H1 (cell line): ENCODE measurements at regions not wholly inside any gene's neighbourhood (a gene's known extent, or its start where the extent isn't known, plus 50 kb on each side); places are given as distances from the start of the nearest gene placed in this dataset.

Experiments used
- CTCF ChIA-PET: fragments of 300-600 bp; sonication (Branson Sonifier 250); formaldehyde crosslinking; loops from one replicate; lab custom pipeline; 2021; ENCODE audit not compliant: partially characterized antibody; lab: Charles Lee
- POLR2A ChIA-PET: fragments of 300-600 bp; sonication (Branson Sonifier 250); formaldehyde crosslinking; loops from one replicate; lab custom pipeline; 2021; ENCODE audit warnings: inconsistent platforms; ENCODE audit not compliant: partially characterized antibody; lab: Charles Lee
- DNase-seq, 2 experiments: peaks; one replicate each; pipeline versions ENCODE4 v3.0.0 to v3.0.0-alpha.2; 2010 to 2022; ENCODE audit warnings: low spot score in 2 of 2, low read depth in 1 of 2, mixed read lengths in 1 of 2
- FAIRE-seq: peaks from 2 replicates; lab custom pipeline; 2011; peaks lifted over from hg19 to GRCh38; lab: Jason Lieb, UNC
- H2AFZ ChIP-seq: 2 replicates; pipeline ENCODE4 v1.8.1; 2012; ENCODE audit warnings: low read length, inconsistent platforms
- H2AK5ac ChIP-seq: 2 replicates; pipeline ENCODE4 v1.6.1; 2013; ENCODE audit warnings: low read depth, low read length
- H2BK120ac ChIP-seq: replicated peaks from 2 replicates; pipeline ENCODE3; 2013; ENCODE audit warnings: low read depth, low read length, inconsistent platforms
- H2BK12ac ChIP-seq: 2 replicates; pipeline ENCODE4 v1.6.1; 2013; ENCODE audit warnings: low read depth, low read length
- H2BK15ac ChIP-seq: 2 replicates; pipeline ENCODE4 v1.6.1; 2013; ENCODE audit warnings: low read length
- H2BK20ac ChIP-seq: 2 replicates; pipeline ENCODE4 v1.6.1; 2013; ENCODE audit warnings: low read length
- H2BK5ac ChIP-seq: 2 replicates; pipeline ENCODE4 v1.6.1; 2013; ENCODE audit warnings: low read depth, low read length
- H3K14ac ChIP-seq: 2 replicates; pipeline ENCODE4 v1.6.1; 2013; ENCODE audit warnings: inconsistent platforms; ENCODE audit not compliant: insufficient read length
- H3K18ac ChIP-seq: 2 replicates; pipeline ENCODE4 v1.6.1; 2013; ENCODE audit warnings: low read length; ENCODE audit errors: extremely low read depth
- H3K23ac ChIP-seq: 2 replicates; pipeline ENCODE4 v1.6.1; 2013; ENCODE audit warnings: inconsistent platforms; ENCODE audit not compliant: insufficient read length
- H3K23me2 ChIP-seq: 2 replicates; pipeline ENCODE4 v1.6.1; 2013; ENCODE audit warnings: low read depth, low read length
- H3K27ac ChIP-seq: 2 replicates; pipeline ENCODE4 v1.6.1; 2011; ENCODE audit warnings: low read depth, low read length, inconsistent platforms
- H3K27me3 ChIP-seq, 4 experiments: replicated peaks in 1 of 4; 1 replicate in 1 of 4; 2 replicates in 3 of 4; pipeline versions ENCODE4 v1.6.1 to v1.8.1; 2011 to 2013; ENCODE audit warnings: low read length in 3 of 4, mild to moderate bottlenecking in 3 of 4, inconsistent platforms in 2 of 4, mixed read lengths in 2 of 4, moderate library complexity in 1 of 4; ENCODE audit not compliant: control insufficient read depth in 3 of 4, insufficient read depth in 3 of 4; ENCODE audit errors: extremely low read depth in 1 of 4
- H3K36me3 ChIP-seq, 4 experiments: 2 replicates each; pipeline versions ENCODE4 v1.6.1 to v1.8.1; 2011 to 2013; ENCODE audit warnings: mild to moderate bottlenecking in 4 of 4, low read length in 3 of 4, moderate library complexity in 2 of 4, control low read depth in 1 of 4, inconsistent platforms in 1 of 4; ENCODE audit not compliant: insufficient read depth in 4 of 4, control insufficient read depth in 2 of 4
- H3K4ac ChIP-seq: replicated peaks from 2 replicates; pipeline ENCODE3; 2013; ENCODE audit warnings: low read length, low read depth, mixed read lengths, inconsistent platforms; ENCODE audit not compliant: insufficient read length
- H3K4me1 ChIP-seq, 4 experiments: replicated peaks in 1 of 4; 1 replicate in 1 of 4; 2 replicates in 3 of 4; pipeline versions ENCODE4 v1.6.1 to v1.8.1; 2011 to 2013; ENCODE audit warnings: low read length in 3 of 4, inconsistent platforms in 2 of 4, mixed read lengths in 1 of 4; ENCODE audit not compliant: insufficient read depth in 4 of 4, control insufficient read depth in 3 of 4
- H3K4me2 ChIP-seq, 2 experiments: 2 replicates each; pipeline versions ENCODE4 v1.6.1 to v1.8.1; 2011 to 2013; ENCODE audit warnings: low read depth in 2 of 2, low read length in 2 of 2, control low read depth in 1 of 2, inconsistent platforms in 1 of 2, mild to moderate bottlenecking in 1 of 2; ENCODE audit not compliant: insufficient read depth in 1 of 2
- H3K4me3 ChIP-seq, 4 experiments: fragments of 200-600, 300-600 bp in 1 of 4; sonication (generic), shearing (Covaris generic), sonication (Bioruptor Twin) in 1 of 4; 2 replicates each; pipeline versions ENCODE4 v1.5.1 to v1.8.1; 2011 to 2016; ENCODE audit warnings: low read length in 4 of 4, low read depth in 3 of 4, control low read depth in 2 of 4, inconsistent platforms in 2 of 4, mild to moderate bottlenecking in 2 of 4, mixed read lengths in 1 of 4, moderate library complexity in 1 of 4; ENCODE audit not compliant: insufficient read depth in 2 of 4; ENCODE audit errors: extremely low read depth in 1 of 4
- H3K56ac ChIP-seq: replicated peaks from 2 replicates; pipeline ENCODE3; 2013; ENCODE audit warnings: low read depth, mild to moderate bottlenecking, mixed read lengths, low read length, inconsistent platforms; ENCODE audit not compliant: insufficient read length
- H3K79me1 ChIP-seq: 2 replicates; pipeline ENCODE4 v1.6.1; 2013; ENCODE audit warnings: low read depth, low read length, control low read depth
- H3K79me2 ChIP-seq, 2 experiments: 2 replicates each; pipeline versions ENCODE4 v1.6.1 to v1.8.1; 2012 to 2013; ENCODE audit warnings: low read length in 2 of 2, mild to moderate bottlenecking in 2 of 2, inconsistent platforms in 1 of 2; ENCODE audit not compliant: insufficient read depth in 2 of 2, control insufficient read depth in 1 of 2
- H3K9ac ChIP-seq, 4 experiments: replicated peaks in 1 of 4; 1 replicate in 1 of 4; 2 replicates in 3 of 4; pipeline versions ENCODE4 v1.6.1 to v1.8.1; 2011 to 2013; ENCODE audit warnings: low read depth in 3 of 4, low read length in 3 of 4, control low read depth in 2 of 4, mild to moderate bottlenecking in 2 of 4, moderate library complexity in 2 of 4, inconsistent platforms in 1 of 4; ENCODE audit errors: extremely low read depth in 1 of 4
- H3K9me3 ChIP-seq, 2 experiments: 2 replicates each; pipeline versions ENCODE4 v1.6.1 to v1.8.1; 2012 to 2013; ENCODE audit warnings: mild to moderate bottlenecking in 2 of 2, moderate library complexity in 2 of 2, control low read depth in 1 of 2, inconsistent platforms in 1 of 2, low read depth in 1 of 2, low read length in 1 of 2, mixed read lengths in 1 of 2; ENCODE audit not compliant: insufficient read depth in 2 of 2
- H4K20me1 ChIP-seq, 2 experiments: replicated peaks in 1 of 2; 2 replicates each; pipeline versions ENCODE3 to v1.8.1; 2011 to 2013; ENCODE audit warnings: inconsistent platforms in 2 of 2, low read length in 2 of 2, mild to moderate bottlenecking in 1 of 2; ENCODE audit not compliant: insufficient read depth in 2 of 2, control insufficient read depth in 1 of 2
- H4K5ac ChIP-seq: 2 replicates; pipeline ENCODE4 v1.6.1; 2013; ENCODE audit warnings: low read length, low read depth, mixed read lengths, inconsistent platforms; ENCODE audit not compliant: insufficient read length
- H4K8ac ChIP-seq: 2 replicates; pipeline ENCODE4 v1.8.0; 2013; ENCODE audit warnings: mild to moderate bottlenecking, moderate library complexity, low read length, inconsistent platforms; ENCODE audit not compliant: insufficient read depth; ENCODE audit errors: extremely low read depth
- H4K91ac ChIP-seq: replicated peaks from 2 replicates; pipeline ENCODE3; 2013; ENCODE audit warnings: low read length, mixed read lengths, inconsistent platforms; ENCODE audit not compliant: insufficient read length
- BCL11A ChIP-seq, 2 experiments: IDR thresholded peaks; one replicate each; pipeline ENCODE4 v1.6.1; 2011; ENCODE audit warnings: low read depth in 2 of 2, low read length in 2 of 2, mild to moderate bottlenecking in 2 of 2
- KDM1A ChIP-seq: fragments of 200-600, 300-600 bp; sonication (generic); IDR thresholded peaks from 2 replicates; pipeline ENCODE4 v1.7.1; 2016; ENCODE audit warnings: mild to moderate bottlenecking, low read length, borderline replicate concordance
- MAFK ChIP-seq: IDR thresholded peaks from 2 replicates; pipeline ENCODE4 v1.6.1; 2012; ENCODE audit warnings: low read depth, mild to moderate bottlenecking, improper control_type of control experiment, low read length
- POLR2A ChIP-seq, 2 experiments: IDR thresholded peaks; 1 replicate in 1 of 2; 2 replicates in 1 of 2; pipeline ENCODE4 v1.6.1; 2011; ENCODE audit warnings: low read depth in 2 of 2, low read length in 2 of 2, mild to moderate bottlenecking in 2 of 2; ENCODE audit errors: control extremely low read depth in 1 of 2
- POLR2AphosphoS5 ChIP-seq: IDR thresholded peaks from 2 replicates; pipeline ENCODE4 v1.6.1; 2011; ENCODE audit warnings: low read depth, low read length
- TAF7 ChIP-seq: optimal IDR thresholded peaks from 2 replicates; pipeline ENCODE3; 2011; ENCODE audit warnings: low read depth, mild to moderate bottlenecking, inconsistent platforms, low read length, moderate library complexity, borderline replicate concordance
- TEAD4 ChIP-seq: IDR thresholded peaks from 2 replicates; pipeline ENCODE4 v1.6.1; 2012; ENCODE audit warnings: low read depth, low read length, inconsistent platforms, mixed read lengths
- WGBS, 2 experiments: shearing (Covaris generic) in 1 of 2; methylation state at CpG; one replicate each; pipeline versions ENCODE4 v1.1.6 to v1.1.7; 2013 to 2015; ENCODE audit warnings: low lambda C conversion rate in 2 of 2, mixed read lengths in 2 of 2, inconsistent platforms in 1 of 2, low coverage in 1 of 2, missing lambda C conversion rate in 1 of 2; ENCODE audit not compliant: insufficient replicate concordance in 2 of 2, insufficient coverage in 1 of 2, insufficient read length in 1 of 2; ENCODE audit errors: extremely low coverage in 1 of 2, missing lambda C conversion rate in 1 of 2; 5-methylcytosine and 5-hydroxymethylcytosine counted together
- TF ChIP-seq, protein P1 (sequence below): IDR thresholded peaks from 2 replicates; pipeline ENCODE4 v1.6.1; 2011; ENCODE audit warnings: low read depth, mild to moderate bottlenecking, low read length; ENCODE audit not compliant: insufficient read depth

DNA sequence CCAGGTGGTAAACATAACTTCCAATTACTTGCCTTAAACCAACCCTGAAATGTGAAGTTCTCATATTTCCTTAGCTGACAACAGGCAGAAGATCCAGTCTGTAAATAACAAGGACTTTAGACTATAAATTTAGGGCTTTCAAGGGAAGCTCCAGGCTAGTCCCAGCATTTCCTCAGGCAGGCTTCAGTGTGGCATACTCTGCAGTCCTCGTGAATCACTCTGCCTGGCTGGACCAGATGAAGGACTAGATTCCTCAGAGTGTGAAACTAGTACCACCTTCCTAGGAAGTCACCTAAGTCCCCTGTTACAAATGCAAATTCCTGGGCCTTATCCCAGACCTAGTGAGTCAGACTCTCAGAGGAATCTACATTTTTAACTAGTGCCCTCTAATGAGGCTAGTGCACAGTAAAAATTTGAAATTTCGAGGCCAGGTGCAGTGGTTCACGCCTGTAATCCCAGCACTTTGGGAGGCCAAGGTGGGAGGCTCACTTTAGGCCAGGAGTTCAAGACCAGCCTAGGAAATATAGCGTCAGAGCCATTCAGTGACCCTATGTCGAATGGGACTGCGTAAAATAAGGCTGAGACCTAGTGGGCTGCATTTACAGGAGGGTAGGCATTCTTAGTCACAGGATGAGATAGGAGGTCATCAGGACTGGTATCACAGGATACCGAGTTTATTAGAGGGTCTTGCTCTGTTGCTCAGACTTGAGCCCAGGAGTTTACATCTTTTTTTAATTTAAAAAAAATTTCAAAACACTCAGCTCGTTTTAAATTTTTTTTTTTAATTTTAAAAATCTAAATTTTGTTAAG, 279.6 kb upstream of the JARID2 start:
- Histone ChIP-seq H3K56ac (no peak overlapping the region), H3K36me3 (no peaks in the 10 kb centered on the region), H3K9ac (no peak overlapping the region), H3K23me2 (0 out of 2 replicates have a peak, but pooled peaks cover 3% of the 10 kb centered on the region), H3K9me3 (0 out of 4 replicates have a peak, but pooled peaks cover 0 to 2% of the 10 kb centered on the region in 2 experiments), H2AK5ac (peak overlapping the region; percentile 10; the same call in 1 of the 2 replicates), H2AFZ (no peak overlapping the region), H2BK120ac (no peak overlapping the region), H4K8ac (no peak overlapping the region), H3K27me3 (no peaks in the 10 kb centered on the region), H4K20me1 (peaks cover 0 to 1% of the 10 kb centered on the region in 2 experiments), H3K4me3 (no peak overlapping the region), H3K4me1 (peaks cover 5 to 16% (median 11%) of the 10 kb centered on the region in 4 experiments; a peak in 5 of 7 replicates), H3K4ac (no peak overlapping the region), H2BK15ac (no peak overlapping the region), H4K5ac (no peak overlapping the region), H2BK12ac (no peak overlapping the region), H3K23ac (no peak overlapping the region), H4K91ac (no peak overlapping the region), H2BK20ac (no peak overlapping the region), H2BK5ac (peak overlapping the region; percentile 84), H3K79me2 (peaks cover 8 to 24% of the 10 kb centered on the region in 2 experiments; a peak in 2 of 4 replicates), H3K18ac (peak overlapping the region; percentile 63), H3K27ac (no peak overlapping the region), H3K14ac (no peak overlapping the region), H3K79me1 (no peaks in the 10 kb centered on the region; the same call in 1 of the 2 replicates), H3K4me2 (peak overlapping the region in 1 of 2 experiments; percentile 32; a peak in 2 of 4 replicates)
- peak in 1 of 2 experiments; percentile 21 for DNase-seq
- WGBS, 2 experiments, result 80% methylated on average over 8 of the region's 8 CpGs; no CpG with 5 or more reads in 1 of the 2 experiments
- TF ChIP-seq, protein P1, sequence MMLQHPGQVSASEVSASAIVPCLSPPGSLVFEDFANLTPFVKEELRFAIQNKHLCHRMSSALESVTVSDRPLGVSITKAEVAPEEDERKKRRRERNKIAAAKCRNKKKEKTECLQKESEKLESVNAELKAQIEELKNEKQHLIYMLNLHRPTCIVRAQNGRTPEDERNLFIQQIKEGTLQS, result no peak
- TF ChIP-seq TEAD4 (0 out of 2 replicates have a peak, but pooled peaks have one; percentile 22), MAFK (no peak), BCL11A (IDR thresholded peaks at IDR 0.05; ENCODE audit: low read depth in 2 of 2, low read length in 2 of 2) (no peak), POLR2AphosphoS5 (peak; percentile 64; the same call in 1 of the 2 replicates), POLR2A (IDR thresholded peaks at IDR 0.05; ENCODE audit: control extremely low read depth in 1 of 2, low read depth in 2 of 2, low read length in 2 of 2) (peak in 1 of 2 experiments; percentile 49; a peak in 1 of 3 replicates), KDM1A (peak; percentile 40; the same call in 1 of the 2 replicates), TAF7 (peak; percentile 78)
- ChIA-PET POLR2A (interaction anchor here (0.6 to 1.6 kb wide), 5 partner anchors 15 to 242 kb away, joined by 3 to 6 read pairs (median 3); no protein-coding TSS in a partner anchor), CTCF (interaction anchor here (1.3 kb wide), 1 partner anchor 29 kb away, joined by 4 read pairs; no protein-coding TSS in a partner anchor)
- FAIRE-seq, result no peak
